ENCODE measurements at regions not wholly inside any gene's neighbourhood (a gene's known extent, or its start where the extent isn't known, plus 50 kb on each side); places are given as distances from the start of the nearest gene placed in this dataset.

DNA sequence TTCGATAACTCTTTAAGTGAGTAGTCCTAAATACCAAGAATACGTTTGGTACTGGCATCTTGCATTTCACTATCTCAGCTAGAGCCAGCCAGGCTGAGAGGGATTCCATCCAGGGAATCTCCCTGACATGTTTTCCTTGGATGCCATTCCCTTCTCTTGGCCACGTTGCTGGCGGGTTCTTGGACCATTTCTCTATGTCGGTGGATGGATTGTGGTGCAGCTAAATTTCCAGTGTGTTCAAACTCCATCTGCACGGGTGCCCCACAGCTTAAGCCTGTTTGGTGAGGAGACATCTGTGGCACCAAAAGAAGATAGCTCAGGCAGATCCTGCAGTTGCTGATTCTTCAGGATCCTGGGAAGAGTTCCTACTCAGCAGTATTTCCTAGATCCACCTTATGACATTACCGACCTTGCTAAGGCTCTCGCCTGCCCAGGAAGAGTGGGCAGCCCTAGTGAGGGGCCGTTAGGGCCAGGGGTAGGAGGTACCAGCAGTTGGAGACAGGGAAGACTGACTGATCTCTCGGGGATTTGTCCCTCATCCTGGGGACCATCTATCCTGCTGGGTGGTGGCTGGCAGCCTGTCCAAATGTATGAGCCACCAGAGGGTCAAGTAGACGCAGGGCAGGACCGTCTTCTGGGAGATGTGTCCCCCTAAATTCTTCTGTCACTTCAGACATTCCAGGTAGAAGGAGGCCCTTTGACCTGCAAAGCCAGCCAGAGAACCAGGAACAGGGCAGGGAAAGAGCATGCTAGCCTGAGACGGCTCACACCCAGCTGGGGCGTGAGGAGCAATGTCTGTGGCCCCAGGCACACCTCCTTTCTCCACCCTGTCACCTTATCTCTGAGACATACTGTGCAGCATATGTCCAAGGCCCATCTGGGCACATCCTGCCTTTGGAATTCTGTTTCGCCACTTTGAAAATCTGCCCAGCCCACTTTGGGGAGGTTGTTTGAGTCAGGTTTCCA, 72.6 kb upstream of the CAPRIN2 start:
- no peak for DNase-seq

DNA sequence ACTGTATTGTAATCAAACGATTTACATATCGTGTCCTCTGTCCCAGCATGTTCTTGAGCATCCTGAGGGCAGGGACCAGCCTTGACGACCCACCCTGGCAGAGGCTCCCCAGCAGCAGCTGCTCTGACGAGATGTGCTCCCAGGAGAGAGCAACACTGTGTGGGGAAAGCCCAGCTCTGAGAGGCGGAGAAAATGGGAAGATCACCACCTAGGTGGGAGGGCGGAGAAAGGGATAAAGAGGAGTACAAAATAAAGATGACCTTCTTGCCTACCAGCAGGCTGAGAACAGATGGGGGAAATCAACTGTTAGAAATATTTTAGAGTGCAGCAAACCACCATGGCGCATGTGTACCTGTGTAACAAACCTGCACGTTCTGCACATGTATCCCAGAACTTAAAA, 71.5 kb upstream of the CAPRIN2 start:
- no peak for DNase-seq

DNA sequence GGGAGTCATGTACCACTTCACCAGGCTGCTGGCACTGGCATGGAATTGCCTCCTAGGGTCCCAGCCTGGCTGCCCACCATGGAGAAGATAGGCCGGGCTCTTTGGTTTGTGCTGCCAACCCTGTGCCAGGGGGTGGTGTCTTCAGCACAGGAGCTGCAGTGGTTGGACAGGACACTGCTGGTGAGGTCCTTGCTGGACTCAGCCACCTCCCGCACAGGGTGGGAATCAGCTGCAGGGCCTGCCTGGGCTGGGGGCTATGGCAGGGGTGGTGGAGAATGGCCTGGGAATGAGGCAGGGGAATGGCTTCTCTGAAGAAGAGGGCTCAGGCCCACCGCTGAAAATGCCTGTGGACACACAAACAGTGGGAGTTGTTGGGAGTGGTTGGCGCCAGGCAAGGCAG, 70.6 kb upstream of the CAPRIN2 start:
- no peak for DNase-seq

DNA sequence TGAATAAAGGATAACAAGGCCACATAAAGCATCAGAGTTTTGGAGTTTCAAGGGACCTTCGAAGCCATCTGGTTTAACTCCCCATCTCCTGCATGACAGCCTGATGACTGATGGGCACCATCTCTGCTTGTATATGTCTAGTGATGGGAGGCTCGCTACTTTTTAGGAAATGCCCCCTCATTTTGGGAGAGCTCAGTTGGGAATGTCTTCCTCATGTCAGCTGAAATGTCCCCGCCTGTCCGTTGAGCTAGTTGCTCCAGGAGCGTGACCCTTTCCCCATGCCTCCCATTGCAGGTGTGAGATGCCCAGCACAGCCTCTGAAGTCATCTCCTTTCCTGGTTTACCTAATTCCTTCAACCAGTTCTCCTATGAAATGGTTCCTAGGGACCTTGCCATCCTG, 69.6 kb upstream of the CAPRIN2 start:
- no peak for DNase-seq

DNA sequence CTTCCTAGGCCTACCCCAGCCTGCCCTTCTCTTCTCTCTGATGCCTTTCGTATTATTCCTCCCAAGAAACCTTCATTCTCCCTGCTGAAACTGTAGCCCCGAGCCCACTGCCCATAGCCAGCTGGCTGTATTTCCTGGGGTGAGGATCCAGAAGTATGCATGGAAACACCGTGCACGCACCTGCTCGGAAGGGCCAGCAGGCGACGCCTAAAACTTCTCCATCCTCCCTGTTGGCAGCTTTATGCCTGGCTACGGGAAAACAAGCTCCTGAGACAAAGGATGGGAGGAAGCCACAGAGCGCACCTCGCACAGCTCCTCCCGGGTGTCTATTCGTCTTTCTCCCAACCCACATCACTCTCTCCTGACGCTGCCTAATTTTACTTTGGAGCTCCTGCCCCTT, 69.0 kb upstream of the CAPRIN2 start:
- no peak for DNase-seq

DNA sequence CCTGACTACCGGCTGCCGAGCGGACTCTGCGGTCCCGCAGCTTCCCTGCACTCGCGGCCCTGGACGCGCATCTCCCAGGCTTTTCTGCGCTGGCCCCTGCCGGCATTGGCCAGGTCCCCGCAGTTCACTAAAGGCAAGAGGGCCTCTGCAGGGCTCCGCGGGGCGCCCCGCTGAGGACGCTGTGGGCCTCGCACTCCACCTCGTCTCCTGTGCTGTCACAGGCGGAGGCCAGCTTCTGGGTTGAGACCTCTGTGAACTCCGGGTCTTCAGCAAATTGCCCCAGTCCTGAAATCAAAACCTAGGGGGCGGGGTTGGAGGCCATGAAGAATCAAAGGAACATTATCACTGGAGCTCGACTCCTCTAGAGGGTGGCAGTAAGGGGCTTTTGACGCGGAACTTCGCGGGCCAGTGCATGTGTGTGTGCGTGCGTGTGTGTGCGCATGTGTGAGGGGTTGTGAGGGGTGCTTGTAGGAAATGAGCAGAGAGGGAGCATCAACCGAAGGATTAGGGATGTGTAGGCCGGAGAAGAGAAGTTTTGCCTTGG, 68.5 kb upstream of the CAPRIN2 start:
- peak; percentile 15 for DNase-seq

DNA sequence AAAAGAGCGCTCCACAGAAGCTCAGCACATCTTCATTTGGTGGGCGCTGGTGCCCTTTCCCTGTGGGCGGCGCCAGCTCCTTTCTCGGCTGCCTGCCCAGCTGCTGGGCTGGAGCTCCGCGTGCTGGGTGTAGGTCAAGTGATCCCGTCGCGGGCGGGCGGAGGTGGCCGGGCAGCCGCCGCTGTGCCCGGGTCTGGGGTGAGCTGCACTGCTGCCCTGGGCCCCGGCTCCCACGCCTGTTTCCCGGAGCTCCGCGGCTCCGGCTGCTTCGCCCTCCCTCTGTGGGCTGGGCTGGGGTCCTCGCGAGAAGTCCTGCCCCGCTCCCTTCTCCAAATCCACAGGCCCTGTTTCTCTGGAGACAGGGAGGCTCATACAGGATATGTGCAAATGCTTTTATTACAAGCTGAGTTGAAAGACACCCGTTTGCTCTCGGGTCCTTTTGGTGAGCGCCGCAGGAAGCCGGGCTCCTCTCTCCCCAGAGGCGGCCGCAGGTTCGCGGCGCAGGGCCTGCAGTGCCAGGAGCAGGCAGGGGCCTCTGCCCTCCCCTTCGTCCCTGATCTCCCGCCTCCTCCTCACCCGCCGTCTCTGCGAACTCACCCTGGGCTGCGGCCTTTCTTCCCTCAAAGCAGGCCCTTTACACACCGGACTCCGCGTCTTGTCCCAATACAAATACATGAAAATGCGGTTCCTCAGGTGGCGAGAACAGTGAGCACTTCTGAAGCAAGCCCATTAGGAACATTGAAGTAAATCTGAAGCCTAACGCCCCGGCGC, 67.8 kb upstream of the CAPRIN2 start:
- DNase-seq: peak; percentile 12

DNA sequence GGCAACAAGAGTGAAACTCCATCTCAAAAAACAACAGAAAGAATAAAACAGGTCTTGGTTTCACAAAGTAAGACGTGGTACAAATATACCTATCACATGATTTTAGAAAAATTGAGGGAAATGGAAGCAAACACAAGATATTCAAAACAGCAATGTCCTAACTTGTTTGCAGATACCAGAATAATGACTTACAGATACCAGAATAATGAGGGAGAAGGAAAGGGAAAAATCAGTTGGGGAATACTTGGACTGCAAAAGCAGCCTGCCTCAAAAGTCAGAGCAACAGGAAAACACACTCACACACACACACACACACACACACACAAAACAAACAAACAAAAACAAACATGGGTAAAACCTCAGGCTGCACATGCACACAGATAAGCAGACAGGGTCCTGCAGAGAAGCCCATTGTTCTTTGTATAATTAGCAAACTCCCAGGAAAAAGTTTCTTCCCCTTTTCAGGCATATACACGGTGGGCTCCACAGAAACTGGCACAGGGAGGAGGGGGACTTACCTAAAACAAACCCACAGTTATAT, 65.7 kb upstream of the CAPRIN2 start:
- no peak for DNase-seq

DNA sequence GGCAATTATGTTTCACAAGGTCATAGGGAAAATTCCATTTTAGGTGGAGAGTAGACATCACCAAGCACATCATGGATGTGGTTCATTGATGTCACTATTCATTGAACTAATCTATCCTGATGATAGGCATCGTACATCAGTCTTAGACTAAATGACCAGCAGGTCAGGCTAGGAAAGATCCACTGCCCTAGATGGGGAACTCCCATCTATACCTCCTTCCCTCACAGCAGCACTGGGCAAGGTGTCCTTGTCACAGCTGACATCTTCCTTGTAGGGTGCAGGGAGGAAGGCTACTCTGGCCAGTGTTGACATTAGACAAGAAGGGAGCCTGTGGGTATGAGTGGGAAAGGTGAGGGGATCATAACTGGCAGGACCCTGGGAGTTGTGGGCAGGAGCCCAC, 63.8 kb upstream of the CAPRIN2 start:
- DNase-seq: no peak

DNA sequence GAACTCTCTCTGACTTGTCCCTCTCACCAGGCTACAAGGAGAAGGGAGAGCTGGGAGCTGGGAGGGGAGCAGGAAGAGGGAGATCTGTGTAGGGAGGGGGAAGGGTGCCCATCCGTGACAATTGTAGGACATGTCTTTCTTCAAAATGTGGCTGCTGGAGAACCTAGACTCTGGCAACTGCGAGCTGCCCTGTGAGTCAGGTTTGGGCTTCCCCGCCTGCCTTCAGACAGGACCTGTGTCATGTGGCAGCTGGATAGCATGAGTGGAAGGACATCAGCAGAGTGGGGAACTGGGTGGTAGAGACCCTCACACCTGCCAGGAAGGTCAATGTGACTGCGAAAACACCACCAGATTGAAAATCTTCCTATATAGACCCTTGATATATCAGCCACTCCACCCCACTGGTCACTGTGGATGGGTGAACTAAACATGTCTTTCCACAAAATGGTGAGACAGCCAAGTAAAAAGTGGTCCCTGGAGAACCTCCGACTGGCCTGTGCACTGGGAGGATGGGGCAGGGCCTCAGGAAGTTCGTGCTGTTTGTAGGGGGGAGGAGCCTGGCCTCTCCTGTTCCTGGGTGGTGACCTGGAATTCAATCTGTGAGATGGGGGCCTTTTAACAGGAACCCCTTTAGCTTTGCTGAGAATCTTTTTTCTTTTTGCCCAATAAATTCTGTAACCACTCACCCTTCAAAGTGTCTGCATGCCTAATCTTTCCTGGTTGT, 62.2 kb upstream of the CAPRIN2 start:
- DNase-seq: no peak

DNA sequence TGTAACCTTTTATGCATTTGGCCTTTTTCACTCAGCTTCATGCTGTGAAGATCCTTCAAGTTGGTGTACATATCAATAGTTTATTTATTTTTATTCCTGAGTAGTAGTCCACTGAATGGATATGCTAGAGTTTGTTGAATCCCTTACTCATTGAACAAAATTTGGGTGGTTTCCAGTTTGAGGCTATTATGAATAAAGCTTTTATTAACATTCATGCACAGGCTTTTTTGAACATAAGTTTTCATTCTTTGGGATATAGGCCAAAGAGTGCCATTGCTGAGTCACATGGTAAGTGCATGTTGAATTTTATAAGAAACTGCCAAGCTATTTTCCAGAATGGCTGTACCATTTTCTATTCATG, 59.5 kb upstream of the CAPRIN2 start:
- DNase-seq: no peak

DNA sequence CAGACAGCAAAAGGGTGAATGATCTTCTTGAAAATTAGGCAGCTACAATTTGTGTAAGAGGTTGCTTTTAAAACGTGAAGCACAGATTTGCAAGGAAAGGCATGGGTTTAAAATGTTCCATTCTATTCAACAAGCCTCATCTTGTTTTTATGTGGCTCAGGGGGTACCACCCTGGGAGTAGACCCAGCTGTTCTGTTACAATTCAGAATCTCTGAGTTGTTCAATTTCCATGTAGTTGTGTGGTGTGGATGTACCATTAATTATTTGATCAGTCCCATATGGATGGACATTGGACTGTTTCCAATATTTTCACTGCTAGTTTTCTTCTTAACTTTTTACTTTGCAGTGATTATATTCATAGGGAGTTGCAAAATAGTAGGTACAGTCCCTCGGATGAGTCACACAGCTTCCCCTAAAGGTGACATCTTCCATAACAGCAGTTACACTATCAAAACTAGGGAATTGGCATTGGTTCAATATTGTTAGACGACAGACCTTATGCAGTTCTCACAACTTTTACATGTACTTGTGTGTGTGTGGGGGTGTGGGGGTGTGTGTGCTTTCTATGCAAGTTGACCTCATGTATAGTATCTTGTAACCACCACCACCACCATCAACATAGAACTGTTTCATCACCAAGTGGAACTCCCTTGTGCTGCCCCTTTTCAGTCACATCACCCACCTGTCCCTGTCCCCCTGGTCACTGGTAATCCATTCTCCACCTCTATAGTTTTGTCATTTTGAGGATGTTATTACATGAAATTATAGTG, 59.0 kb upstream of the CAPRIN2 start:
- DNase-seq: no peak

DNA sequence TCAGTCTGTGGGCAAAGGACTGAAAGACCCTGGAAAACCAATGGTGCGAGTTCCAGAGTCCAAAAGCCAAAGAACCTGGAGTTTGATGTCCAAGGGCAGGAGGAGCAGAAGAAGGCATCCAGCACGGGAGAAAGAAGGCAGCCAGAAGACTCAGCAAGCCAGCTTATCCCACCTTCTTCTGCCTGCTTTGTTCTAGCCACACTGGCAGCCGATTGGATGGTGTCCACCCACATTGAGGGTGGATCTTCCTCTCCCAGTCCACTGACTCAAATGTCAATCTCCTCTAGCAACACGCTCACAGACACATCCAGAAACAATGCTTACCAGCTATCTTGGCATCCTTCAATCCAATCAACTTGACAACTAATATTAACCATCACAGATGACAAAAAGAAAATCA, 57.2 kb upstream of the CAPRIN2 start:
- DNase-seq: no peak

DNA sequence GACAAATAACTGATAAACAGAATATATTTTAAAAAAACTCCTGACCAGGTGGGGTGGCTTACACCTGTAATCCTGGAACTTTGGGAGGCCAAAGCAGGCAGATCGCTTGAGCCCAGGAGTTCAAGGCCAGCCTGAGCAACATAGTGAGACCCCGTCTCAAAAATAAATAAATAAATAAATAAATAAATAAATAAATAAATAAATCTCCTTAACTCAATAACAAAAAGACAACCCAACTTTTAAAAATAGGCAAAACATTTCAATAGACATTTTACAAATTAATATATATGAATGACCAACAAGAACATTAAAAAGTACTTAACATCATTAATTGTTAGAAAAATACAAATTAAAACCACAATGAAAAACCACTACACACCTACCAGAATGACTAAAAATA, 56.2 kb upstream of the CAPRIN2 start:
- no peak for DNase-seq

DNA sequence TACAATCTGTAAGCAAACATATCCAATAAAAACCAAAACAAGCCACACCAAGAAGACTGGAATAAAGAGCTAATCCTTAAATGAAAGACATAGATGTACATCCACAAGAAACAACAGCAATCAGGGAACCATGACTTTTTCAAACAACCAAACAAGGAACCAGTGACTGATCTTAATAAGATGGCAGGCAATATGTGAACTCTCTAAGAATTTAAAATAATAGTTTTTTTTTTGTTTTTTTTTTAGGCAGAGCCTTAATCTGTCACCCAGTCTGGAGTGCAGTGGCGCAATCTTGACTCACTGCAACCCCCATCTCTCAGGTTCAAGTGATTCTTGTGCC, 52.9 kb upstream of the CAPRIN2 start:
- no peak for DNase-seq

DNA sequence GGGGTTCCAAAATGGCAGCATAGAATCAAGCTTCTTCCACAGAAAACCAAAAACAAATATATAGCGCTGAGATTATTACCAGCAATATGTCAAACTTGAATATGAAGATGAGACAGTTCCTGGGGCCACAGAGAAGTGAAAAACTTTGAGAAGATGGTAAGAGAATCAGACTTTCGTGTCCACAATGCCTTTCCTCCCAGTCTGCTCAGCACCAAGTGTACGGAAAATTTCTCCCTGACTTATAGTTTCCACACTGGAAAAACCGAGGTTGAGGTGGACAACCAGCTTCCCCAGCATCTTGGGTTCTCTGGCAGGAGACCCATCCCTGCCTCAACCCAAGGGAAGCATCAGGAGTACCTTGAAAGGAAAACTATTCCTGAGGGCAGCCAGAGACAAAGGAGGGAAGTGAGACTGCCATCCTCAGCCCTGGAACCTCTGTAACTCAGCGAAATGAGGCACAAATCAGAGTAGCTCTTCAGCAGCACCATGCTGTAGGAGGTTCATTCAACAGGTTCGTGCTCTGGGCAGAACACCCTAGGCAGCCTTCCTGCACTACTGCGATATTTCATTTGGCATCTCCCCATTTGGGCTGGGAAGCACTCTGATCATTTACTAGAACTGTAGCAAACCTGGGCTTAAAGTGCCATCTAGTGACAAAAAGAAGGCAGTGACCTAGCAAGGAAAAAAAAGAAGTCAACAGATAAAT, 52.4 kb upstream of the CAPRIN2 start:
- peak; percentile 68 for DNase-seq

DNA sequence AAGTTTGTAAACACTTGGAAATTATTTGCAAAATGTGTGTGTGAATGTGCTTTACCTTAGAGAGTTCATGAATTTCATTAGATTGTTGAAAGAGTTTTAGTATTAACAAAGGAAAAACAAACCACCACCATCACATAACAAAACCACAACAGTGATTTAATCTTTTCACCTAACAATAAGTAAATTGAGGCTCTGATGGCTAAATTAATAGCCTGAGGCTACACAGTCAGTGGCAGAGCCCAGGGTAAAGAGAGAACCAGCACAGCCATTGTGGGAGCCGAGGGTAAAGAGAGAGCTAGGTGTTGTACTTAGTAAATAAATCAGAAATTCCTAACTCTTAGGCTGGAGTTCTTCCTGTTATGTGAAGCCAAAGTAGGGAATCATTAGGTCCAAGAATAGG, 51.2 kb upstream of the CAPRIN2 start:
- no peak for DNase-seq
